NCI-H2107 treated with DMSO at 0.1 percent for 48 hours (cell line): ENCODE measurements at regions not wholly inside any gene's neighbourhood (a gene's known extent, or its start where the extent isn't known, plus 50 kb on each side); places are given as distances from the start of the nearest gene placed in this dataset.
"Not testable (repeated sequence)": the region's sequence is repeated elsewhere in the genome, so short reads cannot be mapped to it uniquely, and the experiment has no call there.

Experiments used
- DNase-seq: peaks from one replicate; lab custom pipeline; 2025; ENCODE audit not compliant: unreplicated experiment; lab: John Stamatoyannopoulos, UW

DNA sequence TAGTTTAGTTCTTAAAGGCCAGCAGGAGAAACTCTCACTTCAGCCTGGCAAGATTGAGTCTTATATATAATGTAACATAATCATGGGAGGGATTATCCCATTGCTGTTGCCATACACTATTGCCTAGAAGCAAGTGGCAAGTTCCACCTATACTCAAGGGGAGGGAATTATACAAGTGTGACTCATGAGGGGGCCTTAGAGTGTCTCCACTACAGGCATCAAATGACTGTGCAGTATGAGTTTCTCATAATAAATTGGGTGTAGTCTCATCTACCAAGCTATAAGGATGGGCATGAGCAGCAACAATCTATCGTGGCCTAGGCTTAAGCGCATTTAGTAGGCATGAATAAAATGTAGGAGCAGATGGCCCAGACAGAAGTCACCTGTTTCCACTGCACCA lies 89.1 kb upstream of the C1GALT1C1 start:
- DNase-seq: no peak

DNA sequence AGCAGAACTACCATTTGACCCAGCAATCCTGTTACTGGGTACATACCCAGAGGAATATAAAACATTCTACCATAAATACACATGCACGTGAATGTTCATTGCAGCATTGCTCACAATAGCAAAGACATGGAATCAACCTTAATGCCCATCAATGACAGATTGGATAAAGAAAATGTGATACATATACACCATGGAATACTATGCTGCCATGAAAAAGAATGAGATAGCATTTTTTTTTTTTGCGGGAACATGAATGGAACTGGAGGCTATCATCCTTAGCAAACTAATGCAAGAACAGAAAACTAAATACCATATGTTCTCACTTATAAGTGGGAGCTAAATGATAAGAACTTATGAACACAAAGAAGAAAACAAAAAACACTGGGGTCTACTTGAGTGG lies 72.5 kb upstream of the C1GALT1C1 start:
- not testable (repeated sequence) for DNase-seq

DNA sequence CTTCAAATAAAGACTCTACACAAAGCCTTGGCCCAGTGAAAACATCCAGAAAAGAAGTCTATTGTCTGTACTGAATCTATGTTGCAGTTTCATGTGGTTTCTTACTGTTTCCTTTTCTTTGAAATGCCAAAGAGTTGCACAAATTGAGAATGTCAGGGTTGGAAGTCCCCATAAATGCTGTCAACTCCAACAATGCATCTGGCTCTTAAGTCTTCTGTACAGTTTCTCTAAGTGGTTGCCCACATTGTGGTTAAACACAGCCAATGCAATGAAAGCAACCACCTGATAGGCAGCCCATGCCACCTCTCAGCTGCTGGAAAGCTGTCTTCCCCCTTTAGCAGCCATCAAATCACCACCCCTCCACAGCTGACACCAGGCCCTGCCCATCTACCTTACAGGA lies 67.2 kb upstream of the C1GALT1C1 start:
- no peak for DNase-seq

GRCh38 chrX:120692319-120692718 lies 62.5 kb upstream of the C1GALT1C1 start:
- no peak for DNase-seq

DNA sequence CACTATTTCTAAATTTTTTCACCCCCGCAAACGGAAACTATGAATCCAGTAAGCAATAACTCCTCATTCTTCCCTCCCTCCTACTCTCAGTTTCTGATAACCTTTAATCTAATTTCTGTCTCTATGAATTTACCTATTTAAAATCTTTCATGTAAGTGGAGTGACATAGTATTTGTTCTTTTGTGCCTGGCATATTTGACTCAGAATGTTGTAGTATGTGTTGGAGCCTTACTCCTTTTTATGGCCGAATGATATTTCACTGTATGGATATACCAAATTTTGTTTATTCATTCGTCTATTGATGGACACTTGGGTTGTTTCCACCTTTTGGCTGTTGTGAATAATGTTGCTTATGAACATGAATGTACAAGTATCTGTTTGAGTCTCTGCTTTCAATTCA lies 61.1 kb upstream of the C1GALT1C1 start:
- DNase-seq: no peak

DNA sequence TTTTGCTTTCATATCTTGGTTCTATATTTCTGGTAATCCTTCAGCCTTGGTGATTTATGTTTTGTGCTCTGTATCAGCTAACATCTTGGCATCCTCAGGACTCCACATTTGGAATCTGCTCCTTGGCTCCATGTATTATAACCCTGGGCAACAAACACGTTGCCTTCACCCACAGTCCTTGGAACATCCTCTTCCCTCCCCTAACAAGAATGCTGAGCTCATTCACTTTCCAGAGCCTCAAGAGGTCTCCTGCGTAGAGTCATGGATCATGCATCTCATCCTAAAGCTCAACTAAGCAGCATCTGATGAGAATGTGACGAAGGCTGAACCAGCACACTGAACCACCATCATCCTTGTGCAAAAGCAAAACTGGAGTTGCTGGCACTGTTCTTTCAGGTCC lies 60.5 kb upstream of the C1GALT1C1 start:
- no peak for DNase-seq

- DNase-seq: no peak
Observed at GRCh38 chrX:120680090-120680489, 50.2 kb upstream of the C1GALT1C1 start.
